Stromal cell of bone marrow (primary cell): ENCODE measurements at regions not wholly inside any gene's neighbourhood (a gene's known extent, or its start where the extent isn't known, plus 50 kb on each side); places are given as distances from the start of the nearest gene placed in this dataset.
"Not testable (repeated sequence)": the region's sequence is repeated elsewhere in the genome, so short reads cannot be mapped to it uniquely, and the experiment has no call there.

ENCODE experiments used
- DNase-seq: peaks from one replicate; pipeline ENCODE4 v3.0.0-alpha.2; 2012; ENCODE audit warnings: low read depth

DNA sequence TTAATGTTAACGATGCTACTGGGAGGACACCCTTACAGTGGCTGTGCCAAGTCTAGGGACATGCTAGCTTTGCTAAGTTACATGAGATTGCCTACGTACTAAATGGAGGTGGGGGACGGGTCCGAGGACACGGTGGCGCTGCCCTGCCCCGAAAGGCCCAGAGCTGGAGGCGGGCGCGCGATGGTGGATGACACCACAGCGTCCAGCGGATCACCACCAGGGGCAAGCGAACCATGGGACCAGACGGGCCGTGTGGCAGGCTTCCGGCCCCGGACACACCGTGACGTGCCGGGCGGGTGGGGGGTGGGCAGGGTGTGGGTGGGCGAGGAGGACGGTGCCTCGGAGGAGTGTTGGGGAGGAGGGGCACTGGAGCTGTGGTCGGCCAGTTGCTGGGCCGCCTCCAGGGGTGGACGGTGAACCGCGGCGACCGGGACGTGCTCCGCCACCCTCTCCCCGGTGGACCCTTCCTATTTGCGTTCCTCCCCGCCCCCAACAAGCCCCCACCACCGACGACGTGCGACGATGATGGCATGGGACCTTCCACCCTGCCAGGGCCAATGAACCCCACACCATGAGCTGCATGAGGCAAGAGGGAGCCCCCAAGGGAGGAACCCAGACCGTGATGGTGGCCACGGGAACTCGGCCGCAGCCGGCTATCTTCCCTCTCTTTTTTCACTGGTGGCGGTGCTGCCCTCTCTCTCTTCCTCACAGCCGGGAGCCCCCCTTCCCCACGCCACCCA lies 773.3 kb upstream of the DEFB115 start:
- DNase-seq, result no peak

DNA sequence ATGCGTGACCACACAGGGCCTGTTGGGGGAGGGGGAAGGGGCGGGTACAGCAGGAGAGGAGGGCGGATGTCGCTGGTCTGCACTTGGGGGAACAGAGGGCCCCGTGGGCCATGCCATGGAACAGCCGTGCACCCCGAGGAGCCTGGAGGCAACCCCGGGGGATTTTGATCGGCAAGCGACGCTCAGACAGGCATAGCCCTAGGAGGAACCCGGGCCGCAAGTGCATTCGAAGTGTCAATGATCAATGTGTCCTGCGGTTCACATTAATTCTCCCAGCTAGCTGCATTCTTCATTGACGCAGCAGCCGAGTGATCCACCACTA lies 772.8 kb upstream of the DEFB115 start:
- DNase-seq, result no peak

DNA sequence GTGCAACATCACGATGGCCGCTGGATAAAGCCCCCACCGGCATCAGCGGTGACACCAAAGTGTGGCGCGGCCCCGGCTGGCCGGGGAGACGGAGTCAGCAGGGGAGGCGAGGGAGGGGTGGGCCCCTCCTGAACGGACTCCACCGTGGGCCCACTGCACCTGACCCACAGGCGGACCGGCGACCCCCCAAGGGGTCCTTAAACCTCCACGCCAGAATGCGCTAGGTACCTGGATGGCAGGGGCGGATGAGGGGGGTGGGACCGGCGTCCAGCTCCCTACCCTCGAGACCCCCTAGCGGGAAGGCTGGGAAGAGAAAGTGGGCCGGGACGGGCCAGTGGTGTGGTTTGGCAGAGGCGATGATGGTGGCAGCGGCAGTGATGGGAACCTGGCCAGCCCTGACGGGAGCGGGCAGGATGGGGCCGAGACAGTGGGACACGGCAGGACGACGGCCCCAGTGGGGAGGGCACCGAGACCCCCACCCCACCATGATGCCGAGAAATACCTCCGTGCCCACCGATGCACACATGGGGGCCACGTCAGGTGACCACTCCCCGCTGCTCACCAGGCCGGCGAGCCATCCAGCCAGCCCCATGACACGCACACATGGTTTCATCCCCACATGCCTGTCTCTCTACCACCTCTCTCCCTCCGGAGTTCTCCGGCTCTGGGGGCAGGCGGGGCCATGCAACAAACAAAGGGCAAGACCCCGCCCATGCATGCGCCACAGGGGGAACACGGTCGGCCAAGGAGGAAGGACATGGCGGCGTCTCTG lies 771.9 kb upstream of the DEFB115 start:
- no peak for DNase-seq

DNA sequence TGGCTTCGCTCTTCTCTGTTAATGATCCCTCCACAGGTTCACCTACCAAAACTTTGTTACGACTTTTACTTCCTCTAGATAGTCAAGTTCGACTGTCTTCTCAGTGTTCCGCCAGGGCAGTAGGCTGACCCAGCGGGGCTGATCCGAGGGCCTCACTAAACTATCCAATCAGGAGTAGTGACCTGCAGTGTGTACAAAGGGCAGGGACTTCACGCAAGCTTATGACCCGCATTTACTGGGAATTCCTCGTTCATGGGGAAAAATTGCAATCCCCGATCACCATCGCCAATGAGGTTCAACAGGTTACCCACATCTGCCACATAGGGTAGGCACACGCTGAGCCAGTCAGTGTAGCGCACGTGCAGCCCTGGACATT lies 771.4 kb upstream of the DEFB115 start:
- no peak for DNase-seq

DNA sequence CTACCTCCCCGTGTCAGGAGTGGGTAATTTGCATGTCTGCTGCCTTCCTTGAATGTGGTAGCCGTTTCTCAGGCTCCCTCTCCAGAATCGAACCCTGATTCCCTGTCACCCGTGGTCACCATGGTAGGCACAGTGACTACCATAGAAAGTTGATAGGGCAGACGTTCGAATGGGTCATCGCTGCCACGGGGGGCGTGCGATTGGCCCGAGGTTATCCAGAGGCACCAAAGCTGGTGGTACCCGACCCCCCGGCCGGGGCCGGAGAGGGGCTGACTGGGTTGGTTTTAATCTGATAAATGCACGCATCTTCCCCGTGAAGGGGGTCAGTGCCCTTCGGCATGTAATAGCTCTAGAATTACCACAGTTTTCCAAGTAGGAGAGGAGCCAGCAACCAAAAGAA lies 770.0 kb upstream of the DEFB115 start:
- DNase-seq, result not testable (repeated sequence)

DNA sequence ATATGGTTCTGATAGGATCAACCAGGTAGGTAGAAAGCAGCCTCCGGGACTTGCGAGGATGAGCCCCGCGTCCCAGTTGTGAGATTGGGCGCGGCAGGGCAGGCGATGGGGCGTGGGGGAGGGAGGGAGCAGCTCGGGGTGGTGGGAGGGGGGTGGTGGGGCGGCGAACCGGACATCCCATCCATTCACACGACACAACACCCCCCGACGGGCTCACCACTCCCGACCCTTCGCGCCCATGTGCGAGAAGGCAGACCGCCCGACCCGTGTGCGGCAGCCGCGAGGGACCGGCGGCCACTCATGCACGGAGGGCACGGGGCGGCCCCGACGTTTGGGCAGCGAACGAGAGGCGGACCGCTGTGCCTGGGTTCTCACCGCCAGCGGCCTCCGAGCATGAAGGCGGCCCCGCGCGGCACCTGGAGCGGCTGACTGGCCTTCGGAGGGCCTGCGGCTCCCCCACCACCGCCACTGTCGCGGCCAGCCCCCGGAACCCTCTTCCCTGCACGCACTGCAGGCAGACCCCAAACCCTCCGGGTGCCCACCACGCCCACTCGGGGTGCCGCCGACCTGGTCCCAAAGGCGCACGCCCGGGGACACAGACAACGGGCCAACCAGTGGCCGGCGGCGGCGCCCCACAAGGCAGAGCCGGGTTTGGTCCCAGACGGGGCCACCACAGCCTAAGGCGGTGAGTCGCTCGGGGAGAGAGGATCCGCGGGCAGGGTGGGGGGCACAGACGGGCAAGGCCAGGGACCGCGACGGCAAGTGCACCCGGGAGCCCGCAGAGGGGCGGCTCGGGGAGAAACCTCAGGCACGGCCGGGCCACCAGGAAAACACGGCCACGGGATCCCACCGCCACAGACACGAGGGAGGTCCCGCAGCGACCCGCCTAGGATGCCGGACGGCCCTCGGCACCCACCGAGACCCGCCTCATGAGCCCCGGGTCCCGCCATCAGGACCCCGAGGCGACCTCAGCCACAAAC lies 769.2 kb upstream of the DEFB115 start:
- no peak for DNase-seq

DNA sequence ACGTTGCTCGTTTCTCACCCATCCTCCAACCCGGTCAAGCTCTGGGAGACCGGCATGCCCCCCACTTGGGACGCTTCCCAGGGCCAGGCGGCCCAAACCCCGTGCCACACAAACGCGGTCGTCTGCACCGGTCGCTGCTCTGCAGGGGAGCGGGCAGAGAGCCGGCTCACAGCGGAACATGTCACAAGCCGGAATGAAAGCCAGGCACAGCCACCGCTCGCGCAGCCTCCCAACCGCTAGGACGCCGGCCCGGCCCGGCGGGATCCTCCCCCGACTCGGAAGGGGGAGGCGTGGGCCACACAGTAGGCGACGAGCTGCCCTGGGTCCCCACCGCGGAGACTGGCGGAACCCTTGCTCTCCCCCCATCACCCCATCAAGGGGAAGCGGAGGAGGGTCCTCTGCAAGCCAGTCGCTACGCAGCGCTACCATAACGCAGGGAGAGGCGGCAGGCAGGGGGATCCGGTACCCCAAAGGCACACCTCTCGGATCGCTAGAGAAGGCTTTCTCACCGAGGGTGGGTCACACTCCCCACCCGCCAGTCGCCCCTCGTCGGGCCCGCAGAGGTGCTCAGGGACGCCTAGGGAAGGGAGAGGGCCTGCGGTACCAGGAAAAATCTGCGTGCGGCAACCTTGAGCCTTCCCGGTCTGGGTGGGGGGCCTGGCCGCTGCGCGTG lies 768.4 kb upstream of the DEFB115 start:
- DNase-seq, result no peak

DNA sequence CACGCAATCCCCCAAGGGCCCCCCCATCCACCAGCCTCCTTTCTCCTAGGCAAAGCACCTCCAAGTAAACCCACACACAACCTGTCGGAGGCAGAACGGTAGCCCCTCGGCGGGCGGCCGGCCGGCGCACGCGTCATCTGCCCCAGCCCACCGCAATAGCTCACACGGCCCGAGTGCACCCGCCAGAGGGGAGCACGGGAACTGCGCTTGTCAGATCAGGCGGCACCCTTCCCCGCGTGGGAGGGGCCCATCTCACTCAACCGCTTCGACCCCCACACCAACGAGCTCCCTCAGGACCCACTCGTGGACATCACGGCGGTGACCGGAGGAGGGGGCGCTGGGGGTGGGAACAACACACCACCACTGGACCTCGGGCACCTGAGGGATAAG lies 767.9 kb upstream of the DEFB115 start:
- DNase-seq, result no peak

DNA sequence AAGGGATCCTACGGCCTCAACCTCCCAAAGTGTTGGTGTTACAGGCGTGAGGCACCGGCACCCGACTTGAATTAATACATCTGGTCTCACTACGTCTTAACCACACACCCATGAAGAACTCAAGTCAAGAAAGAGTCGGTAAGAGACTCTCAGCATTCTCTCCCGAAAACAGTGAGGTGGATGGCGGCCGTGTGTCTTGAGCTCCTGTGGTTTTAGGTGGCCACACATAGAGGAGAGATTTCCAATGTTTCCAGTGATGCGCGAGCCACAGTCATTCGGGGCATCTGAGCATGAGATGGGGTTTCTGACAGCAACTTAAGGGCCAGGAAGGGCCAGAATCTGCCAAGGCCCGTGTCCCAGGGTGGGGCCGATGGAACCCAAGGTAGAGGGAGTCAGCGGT lies 766.4 kb upstream of the DEFB115 start:
- no peak for DNase-seq

DNA sequence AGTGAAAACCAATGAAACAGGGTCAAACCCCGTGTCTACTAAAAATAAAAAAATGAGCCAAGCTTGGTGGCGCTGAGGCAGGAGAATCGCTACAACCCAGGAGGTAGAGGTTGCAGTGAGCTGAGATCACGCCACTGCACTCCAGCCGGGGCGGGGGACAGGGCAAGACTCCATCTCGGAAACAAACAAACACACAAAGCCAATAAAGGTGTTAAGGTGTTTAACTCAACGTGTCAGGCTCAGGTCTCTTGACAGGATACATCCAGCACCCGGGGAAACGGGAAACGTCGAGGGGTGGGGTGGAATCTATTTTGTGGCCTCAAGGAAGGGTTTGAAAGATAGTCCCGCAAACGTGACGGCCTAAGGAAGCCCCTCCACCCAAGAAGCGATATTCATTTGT lies 760.8 kb upstream of the DEFB115 start:
- DNase-seq, result not testable (repeated sequence)

DNA sequence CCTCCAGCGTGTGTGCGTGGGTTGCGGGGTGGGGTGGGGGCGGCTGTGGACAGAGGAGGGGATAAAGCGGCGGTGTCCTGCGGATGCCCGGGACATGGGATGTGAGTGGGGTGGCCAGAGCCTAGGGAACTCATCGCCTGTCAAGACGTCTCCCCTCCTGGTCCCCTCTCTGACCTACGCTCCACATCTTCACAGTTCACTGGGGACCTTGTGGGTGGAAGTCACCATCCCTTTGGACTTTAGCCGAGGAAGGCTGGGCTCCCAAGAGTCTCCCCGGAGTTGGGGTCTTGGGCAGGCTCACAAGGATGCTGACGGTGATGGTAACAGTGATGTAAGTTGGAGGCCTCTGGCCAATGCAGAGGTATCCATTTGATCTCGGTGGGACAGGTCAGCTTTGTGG lies 760.3 kb upstream of the DEFB115 start:
- not testable (repeated sequence) for DNase-seq

DNA sequence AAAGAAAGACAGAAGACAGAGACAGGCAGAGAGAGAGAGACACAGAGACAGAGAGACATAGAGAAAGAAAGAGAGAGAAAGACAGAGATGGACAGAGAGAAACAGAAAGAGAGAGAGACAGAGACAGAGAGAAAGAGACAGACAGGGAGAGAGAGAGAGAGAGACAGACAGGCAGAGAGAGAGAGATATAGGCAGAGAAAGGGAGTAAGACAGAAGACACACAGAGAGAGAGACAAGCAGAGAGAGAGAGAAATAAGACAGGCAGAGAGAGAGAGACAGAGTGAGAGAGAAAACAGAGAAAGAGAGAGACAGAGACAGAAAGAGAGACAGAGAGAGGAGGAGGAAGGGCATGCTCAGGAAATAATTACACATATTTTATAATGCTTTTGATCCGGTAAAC lies 758.3 kb upstream of the DEFB115 start:
- DNase-seq, result no peak

DNA sequence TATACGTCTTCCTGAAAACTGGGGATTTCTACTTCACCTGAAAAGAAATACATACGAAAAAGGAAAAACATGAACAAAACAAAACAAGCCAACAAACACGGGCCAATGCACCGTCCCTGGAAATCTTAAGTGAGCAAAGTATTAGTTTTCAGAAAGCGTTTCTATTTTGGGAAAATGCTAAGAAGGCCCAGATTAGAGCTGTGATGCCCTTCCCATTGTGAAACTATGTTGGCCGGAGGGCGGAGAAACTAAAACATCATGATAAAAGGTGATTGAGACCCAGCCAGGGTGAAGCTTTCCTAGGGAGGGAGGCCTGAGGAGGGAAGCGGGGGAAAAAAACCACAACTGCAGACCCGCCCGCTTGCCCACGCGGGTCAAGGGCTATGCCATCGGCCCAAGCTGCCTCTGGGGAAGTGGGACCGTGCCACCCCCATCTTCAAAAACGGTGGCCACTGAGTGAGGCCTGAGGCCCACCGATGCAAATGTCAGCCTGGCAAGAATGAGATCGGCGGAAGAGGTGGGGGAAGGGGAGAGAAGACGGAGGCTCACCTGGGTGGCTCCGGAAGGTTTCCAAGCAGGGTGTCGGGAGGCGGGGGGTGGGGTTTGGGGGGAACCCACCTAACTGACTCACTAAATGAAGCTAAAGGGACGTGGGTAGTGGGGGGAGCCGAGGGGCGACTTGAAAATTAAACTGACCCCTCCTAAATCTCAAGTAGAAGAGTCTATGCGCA lies 757.6 kb upstream of the DEFB115 start:
- DNase-seq, result not testable (repeated sequence)

DNA sequence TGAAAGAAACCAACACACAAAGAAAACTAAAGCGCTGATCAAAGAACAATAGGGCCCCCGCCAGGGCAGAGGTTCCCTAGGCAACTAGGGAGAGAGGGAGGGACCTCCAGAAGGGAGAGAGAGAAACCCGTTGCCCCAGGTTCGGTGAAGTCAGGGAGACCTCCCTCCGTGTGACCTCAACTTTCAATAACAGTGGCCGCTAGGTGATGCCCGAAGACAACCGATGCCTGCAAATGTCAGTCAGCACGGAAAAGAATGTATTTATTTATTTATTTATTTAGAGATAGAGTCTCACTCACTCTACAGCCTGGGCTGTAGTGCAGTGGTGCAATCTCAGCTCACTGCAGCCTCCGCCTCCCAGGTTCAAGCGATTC lies 757.0 kb upstream of the DEFB115 start:
- not testable (repeated sequence) for DNase-seq

DNA sequence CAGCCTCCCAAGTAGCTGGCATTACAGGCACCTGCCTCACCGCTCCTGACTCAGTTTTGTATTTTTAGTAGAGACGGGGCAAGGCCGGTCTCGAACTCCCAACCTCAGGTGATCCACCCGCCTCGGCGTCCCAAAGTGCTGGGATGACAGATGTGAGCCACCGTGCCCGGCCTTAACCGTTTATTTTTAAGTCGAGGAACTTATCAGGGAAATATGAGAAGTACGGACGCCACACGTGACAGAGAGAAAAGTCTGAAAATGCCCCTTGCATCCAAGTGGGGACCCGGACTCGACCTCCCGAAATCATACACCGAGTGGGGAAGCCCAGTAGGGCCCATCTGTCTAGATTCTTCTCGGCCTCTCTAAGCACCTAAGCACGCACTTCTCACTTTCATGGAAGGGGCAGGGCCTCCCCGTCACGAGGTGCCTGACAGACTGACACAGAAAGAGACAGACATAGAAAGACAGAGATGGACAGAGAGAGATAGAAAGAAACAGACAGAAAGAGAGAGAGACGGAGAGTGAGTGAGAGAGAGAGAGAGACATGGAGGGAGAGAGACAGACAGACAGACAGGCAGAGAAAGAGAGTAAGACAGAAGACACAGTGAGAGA lies 756.5 kb upstream of the DEFB115 start:
- no peak for DNase-seq

DNA sequence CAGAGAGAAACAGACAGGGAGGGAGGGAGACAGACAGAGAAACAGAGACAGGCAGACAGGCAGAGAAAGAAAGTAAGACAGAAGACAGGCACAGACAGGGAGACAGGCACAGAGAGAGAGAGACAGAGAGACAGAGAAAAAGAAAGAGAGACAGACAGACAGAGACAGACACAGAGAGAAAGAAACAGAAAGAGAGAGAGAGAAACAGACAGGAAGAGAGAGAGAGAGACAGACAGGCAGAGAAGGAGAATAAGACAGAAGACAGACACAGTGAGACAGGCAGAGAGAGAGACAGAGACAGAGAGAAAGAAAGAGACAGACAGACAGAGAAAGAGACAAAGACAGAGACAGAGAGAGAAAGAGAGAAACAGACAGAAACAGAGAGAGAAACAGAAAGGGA lies 754.8 kb upstream of the DEFB115 start:
- DNase-seq, result no peak

DNA sequence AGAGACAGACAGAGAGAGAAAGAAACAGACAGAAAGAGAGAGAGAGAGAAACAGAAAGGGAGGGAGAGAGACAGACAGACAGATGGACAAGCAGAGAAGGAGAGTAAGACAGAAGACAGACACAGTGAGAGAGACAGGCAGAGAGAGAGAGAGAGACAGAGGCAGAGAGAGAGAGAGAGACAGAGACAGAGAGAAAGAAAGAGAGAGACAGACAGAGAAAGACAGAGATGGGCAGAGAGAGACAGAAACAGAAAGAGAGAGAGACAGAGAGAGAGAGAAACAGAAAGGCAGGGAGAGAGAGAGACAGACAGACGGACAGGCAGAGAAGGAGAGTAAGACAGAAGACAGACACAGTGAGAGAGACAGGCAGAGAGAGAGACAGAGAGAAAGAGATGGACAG lies 754.3 kb upstream of the DEFB115 start:
- not testable (repeated sequence) for DNase-seq

DNA sequence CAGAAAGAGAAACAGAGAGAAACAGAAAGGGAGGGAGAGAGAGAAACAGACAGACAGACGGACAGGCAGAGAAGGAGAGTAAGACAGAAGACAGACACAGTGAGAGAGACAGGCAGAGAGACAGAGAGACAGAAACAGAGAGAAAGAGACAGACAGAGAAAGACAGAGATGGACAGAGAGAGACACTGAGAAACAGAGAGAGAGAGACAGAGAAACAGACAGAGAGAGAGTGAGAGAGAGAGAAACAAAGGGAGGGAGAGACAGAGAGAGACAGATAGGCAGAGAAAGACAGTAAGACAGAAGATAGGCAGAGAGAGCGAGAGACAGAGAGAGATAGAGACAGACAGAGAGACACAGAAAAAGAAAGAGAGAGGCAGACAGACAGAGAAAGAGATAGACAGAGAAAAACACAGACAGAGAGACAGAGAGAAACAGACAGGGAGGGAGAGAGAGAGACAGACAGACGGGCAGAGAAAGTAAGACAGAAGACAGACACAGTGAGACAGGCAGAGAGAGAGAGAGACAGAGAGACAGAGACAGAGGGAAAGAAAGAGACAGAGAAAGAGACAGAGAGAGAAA lies 753.4 kb upstream of the DEFB115 start:
- no peak for DNase-seq

DNA sequence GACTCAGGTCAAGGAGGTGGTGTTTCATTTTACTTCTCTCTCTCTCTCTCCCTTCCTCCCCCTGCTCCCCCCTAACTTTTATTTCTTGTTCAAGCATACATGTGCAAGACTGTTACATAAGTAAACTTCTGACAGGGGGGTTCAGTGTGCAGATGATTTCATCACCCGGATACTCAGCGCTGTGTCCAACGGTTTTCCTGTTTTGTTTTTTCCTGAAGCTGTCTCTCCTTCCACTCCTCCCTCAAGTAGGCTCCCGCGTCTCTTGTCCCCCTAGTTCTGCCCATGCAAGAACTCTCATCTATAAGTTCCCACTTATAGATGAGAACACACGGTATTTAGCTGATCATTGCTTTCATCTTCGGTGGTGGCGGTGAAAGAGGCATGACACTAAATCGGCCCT lies 751.9 kb upstream of the DEFB115 start:
- DNase-seq, result no peak

DNA sequence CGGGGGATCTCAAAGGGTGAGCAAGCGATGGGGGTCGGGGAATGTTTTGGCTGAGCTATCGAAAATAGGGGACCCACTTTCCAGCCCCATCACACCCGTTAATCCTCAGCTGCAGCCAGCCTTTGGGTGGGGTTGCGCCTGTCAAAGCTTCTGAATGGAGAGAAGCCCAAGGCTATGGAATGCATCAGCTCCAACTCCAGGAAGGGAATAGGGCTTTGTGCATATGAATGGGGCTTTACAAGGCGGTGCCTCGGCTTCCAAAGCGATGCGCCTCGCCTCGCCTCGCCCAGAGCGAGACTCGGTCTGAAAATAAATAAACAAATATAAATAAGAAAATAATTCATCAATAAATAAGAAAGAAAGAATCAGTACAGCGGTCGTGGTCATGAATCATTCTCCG lies 751.4 kb upstream of the DEFB115 start:
- DNase-seq, result no peak

DNA sequence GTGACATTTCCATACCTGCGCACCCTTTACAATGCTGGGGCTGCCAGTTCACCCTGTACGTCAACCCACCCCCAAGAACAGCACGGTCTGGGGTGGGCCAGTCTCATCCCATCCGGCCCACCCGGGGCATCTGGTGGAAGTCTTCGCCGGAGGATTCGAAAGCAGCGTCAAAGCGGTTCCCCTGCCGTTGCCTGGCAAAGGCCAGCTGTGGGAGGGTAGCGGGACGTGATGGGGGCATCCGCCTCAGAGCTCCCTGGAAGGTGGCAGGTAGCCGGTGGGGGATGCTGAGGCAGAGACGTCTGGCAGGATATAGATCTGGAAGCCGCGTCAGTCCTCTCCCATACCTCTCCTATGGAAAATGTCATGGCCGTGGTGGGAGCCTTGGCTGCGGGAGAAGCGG lies 749.1 kb upstream of the DEFB115 start:
- not testable (repeated sequence) for DNase-seq
